ENCODE measurements at regions not wholly inside any gene's neighbourhood (a gene's known extent, or its start where the extent isn't known, plus 50 kb on each side); places are given as distances from the start of the nearest gene placed in this dataset.

DNA sequence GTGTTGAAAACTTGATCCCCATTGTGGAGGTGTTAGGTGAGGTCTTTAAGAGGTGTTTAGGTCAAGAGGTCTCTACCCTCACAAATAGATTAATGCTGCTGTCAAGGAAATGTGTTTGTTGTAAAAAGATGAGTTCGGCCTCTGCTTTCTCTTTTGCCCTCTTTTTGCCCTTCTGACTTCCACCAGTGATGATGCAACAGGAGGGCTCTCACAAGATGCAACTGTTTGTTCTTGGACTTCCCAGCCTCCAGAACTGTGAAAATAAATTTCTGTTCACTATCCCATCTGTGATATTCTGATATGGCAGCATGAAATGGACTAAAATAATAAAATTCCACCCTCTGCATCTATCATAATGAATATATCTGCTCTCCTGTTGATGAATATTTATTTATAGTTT, 650.0 kb upstream of the ZNF608 start:
- no peak for ATAC-seq
- no peaks in the 10 kb centered on the region for H3K79me2 ChIP-seq (ENCODE audit: control insufficient read depth, insufficient read depth, low read length)
- in situ Hi-C loops (cut with MboI) (no loop called here), intact Hi-C loops (cut with micrococcal nuclease; ENCODE audit: unreplicated experiment) (no loop called here)
- ChIA-PET CTCF (no interaction called here), RAD21 (ENCODE audit: unreplicated experiment) (no interaction called here), SMC1A (ENCODE audit: uncharacterized antibody, unreplicated experiment) (no interaction called here), POLR2A (no interaction called here)
- no peak overlapping the region for H2AFZ ChIP-seq (ENCODE audit: control insufficient read depth, low read depth, low read length)
- H3K9ac ChIP-seq (ENCODE audit: control insufficient read depth, insufficient read depth, low read length) = no peak overlapping the region
- H3K36me3 ChIP-seq (ENCODE audit: control insufficient read depth in 2 of 2, insufficient read depth in 2 of 2, low read length in 1 of 2) = no peaks in the 10 kb centered on the region
- FAIRE-seq = no peak
- WGBS (ENCODE audit: insufficient coverage, insufficient replicate concordance, low lambda C conversion rate, missing lambda C conversion rate) = 0% methylated on average over 1 of the region's 1 CpG
- H3K4me2 ChIP-seq (ENCODE audit: control insufficient read depth, insufficient read depth) = no peak overlapping the region
- H3K27ac ChIP-seq (ENCODE audit: control insufficient read depth, insufficient read depth) = no peak overlapping the region
- TF ChIP-seq RCOR1 (conservative IDR thresholded peaks at IDR 0.05; ENCODE audit: low read depth, low read length) = no peak
- TF ChIP-seq, protein P1, sequence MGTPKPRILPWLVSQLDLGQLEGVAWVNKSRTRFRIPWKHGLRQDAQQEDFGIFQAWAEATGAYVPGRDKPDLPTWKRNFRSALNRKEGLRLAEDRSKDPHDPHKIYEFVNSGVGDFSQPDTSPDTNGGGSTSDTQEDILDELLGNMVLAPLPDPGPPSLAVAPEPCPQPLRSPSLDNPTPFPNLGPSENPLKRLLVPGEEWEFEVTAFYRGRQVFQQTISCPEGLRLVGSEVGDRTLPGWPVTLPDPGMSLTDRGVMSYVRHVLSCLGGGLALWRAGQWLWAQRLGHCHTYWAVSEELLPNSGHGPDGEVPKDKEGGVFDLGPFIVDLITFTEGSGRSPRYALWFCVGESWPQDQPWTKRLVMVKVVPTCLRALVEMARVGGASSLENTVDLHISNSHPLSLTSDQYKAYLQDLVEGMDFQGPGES (IDR thresholded peaks at IDR 0.05) = no peak
- TF ChIP-seq, protein P2, sequence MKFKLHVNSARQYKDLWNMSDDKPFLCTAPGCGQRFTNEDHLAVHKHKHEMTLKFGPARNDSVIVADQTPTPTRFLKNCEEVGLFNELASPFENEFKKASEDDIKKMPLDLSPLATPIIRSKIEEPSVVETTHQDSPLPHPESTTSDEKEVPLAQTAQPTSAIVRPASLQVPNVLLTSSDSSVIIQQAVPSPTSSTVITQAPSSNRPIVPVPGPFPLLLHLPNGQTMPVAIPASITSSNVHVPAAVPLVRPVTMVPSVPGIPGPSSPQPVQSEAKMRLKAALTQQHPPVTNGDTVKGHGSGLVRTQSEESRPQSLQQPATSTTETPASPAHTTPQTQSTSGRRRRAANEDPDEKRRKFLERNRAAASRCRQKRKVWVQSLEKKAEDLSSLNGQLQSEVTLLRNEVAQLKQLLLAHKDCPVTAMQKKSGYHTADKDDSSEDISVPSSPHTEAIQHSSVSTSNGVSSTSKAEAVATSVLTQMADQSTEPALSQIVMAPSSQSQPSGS (IDR thresholded peaks at IDR 0.05; ENCODE audit: low read length) = no peak
- TF ChIP-seq, protein P3, sequence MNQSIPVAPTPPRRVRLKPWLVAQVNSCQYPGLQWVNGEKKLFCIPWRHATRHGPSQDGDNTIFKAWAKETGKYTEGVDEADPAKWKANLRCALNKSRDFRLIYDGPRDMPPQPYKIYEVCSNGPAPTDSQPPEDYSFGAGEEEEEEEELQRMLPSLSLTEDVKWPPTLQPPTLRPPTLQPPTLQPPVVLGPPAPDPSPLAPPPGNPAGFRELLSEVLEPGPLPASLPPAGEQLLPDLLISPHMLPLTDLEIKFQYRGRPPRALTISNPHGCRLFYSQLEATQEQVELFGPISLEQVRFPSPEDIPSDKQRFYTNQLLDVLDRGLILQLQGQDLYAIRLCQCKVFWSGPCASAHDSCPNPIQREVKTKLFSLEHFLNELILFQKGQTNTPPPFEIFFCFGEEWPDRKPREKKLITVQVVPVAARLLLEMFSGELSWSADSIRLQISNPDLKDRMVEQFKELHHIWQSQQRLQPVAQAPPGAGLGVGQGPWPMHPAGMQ (IDR thresholded peaks at IDR 0.05; ENCODE audit: borderline replicate concordance) = no peak
- TF ChIP-seq RFX5 (IDR thresholded peaks at IDR 0.05; ENCODE audit: low read depth, low read length) = no peak
- no peak for TF ChIP-seq MEF2A (IDR thresholded peaks at IDR 0.05; ENCODE audit: insufficient read depth, low read depth, low read length)
- no peak for TF ChIP-seq FOXK2 (IDR thresholded peaks at IDR 0.05)
- TF ChIP-seq PAX5 (IDR thresholded peaks at IDR 0.05; ENCODE audit: borderline replicate concordance, low read depth, low read length) = no peak
- DNase-seq (ENCODE audit: low read depth, low spot score) = no peak
- no peaks in the 10 kb centered on the region for H3K9me3 ChIP-seq (replicated peaks; ENCODE audit: control insufficient read depth, insufficient read depth, low read length)
- H3K27me3 ChIP-seq (replicated peaks in 1 of 2; ENCODE audit: control insufficient read depth in 2 of 2, insufficient read depth in 2 of 2, low read length in 1 of 2) = no peaks in the 10 kb centered on the region
- H3K4me1 ChIP-seq (ENCODE audit: control insufficient read depth, insufficient read depth, low read length) = no peaks in the 10 kb centered on the region
- no peaks in the 10 kb centered on the region for H4K20me1 ChIP-seq (ENCODE audit: control insufficient read depth, insufficient read depth)
- BruUV-seq (replicated peaks) = no TSS peak
- H3K4me3 ChIP-seq = no peak overlapping the region

Measured in GM12878 (cell line).